ENCODE measurements at regions not wholly inside any gene's neighbourhood (a gene's known extent, or its start where the extent isn't known, plus 50 kb on each side); places are given as distances from the start of the nearest gene placed in this dataset.

DNA sequence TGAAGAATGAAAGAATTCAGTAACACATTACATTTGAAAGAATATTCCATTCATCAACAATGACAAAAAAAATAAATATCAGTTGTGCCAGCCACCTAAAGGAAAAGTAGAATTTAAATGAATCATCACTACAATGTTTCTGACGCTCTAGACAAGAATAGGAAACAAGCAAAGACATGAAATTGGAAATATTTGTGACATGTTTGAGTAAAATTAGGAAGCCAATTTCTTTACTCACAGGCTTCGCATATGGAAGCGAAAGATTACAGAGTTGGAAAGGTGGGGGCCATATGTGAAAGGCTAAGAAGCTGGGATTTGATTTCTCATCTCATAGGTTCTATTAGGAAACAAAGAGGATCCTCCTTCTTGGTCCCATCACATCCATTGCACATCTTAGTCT, 279.0 kb downstream of the IPO8 start:
- TF ChIP-seq, protein P1, sequence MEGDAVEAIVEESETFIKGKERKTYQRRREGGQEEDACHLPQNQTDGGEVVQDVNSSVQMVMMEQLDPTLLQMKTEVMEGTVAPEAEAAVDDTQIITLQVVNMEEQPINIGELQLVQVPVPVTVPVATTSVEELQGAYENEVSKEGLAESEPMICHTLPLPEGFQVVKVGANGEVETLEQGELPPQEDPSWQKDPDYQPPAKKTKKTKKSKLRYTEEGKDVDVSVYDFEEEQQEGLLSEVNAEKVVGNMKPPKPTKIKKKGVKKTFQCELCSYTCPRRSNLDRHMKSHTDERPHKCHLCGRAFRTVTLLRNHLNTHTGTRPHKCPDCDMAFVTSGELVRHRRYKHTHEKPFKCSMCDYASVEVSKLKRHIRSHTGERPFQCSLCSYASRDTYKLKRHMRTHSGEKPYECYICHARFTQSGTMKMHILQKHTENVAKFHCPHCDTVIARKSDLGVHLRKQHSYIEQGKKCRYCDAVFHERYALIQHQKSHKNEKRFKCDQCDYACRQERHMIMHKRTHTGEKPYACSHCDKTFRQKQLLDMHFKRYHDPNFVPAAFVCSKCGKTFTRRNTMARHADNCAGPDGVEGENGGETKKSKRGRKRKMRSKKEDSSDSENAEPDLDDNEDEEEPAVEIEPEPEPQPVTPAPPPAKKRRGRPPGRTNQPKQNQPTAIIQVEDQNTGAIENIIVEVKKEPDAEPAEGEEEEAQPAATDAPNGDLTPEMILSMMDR (IDR thresholded peaks at IDR 0.05; ENCODE audit: borderline replicate concordance): no peak
- intact Hi-C loops (cut with micrococcal nuclease): no loop called here
- no peaks in the 10 kb centered on the region for H3K36me3 ChIP-seq
- no peak overlapping the region for H3K4me3 ChIP-seq
- DNase-seq: no peak
- H3K4me1 ChIP-seq: no peaks in the 10 kb centered on the region
- H3K27me3 ChIP-seq (ENCODE audit: low read depth): no peaks in the 10 kb centered on the region
- no peak overlapping the region for H3K27ac ChIP-seq (replicated peaks)
- no peaks in the 10 kb centered on the region for H3K9me3 ChIP-seq (replicated peaks)

DNA sequence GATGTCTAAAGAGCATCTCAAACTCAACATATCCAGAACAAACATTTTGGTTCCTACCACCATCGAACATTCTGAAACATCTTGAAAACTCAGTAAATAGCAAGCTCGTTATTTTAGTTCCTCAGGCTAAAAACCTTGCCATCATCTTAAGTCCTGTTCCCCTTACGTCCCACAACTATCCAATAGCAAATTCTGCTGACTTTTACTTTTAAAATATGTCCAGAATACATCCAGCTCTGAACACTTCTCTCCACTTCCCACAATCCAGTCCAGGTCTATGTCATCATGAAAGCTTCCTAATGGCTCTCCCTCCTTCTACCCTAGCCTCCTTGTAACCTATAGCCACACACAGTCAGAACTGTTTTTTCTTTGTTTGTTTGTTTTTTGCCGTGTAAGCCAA, 279.9 kb downstream of the IPO8 start:
- TF ChIP-seq, protein P1 (IDR thresholded peaks at IDR 0.05; ENCODE audit: borderline replicate concordance): no peak
- no peaks in the 10 kb centered on the region for H3K36me3 ChIP-seq
- H3K9me3 ChIP-seq (replicated peaks): no peaks in the 10 kb centered on the region
- H3K27me3 ChIP-seq (ENCODE audit: low read depth): no peaks in the 10 kb centered on the region
- H3K27ac ChIP-seq (replicated peaks): no peak overlapping the region
- intact Hi-C loops (cut with micrococcal nuclease): no loop called here
- no peak for DNase-seq
- no peaks in the 10 kb centered on the region for H3K4me1 ChIP-seq
- no peak overlapping the region for H3K4me3 ChIP-seq

DNA sequence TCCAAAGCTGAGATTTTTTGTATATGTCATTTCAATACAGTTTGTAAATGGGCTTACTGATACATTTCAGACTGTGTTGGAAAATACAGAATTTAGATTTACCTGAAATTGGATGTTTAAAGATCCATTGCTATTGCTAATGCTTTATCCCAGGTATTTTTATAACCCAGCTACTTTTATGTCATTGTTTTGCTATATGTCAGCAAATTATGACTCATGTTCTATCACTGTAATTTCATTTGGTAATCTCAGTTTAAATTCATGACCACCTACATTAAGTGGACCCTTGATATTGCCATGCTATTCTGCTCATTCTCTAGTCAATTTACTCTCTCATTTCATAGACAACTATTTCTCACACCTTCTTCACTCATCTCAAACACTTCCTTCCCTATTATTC, 281.2 kb downstream of the IPO8 start:
- intact Hi-C loops (cut with micrococcal nuclease): no loop called here
- TF ChIP-seq, protein P1 (IDR thresholded peaks at IDR 0.05; ENCODE audit: borderline replicate concordance): no peak
- Histone ChIP-seq H3K9me3 (replicated peaks) (no peaks in the 10 kb centered on the region), H3K27me3 (ENCODE audit: low read depth) (no peaks in the 10 kb centered on the region), H3K4me3 (no peak overlapping the region), H3K4me1 (no peaks in the 10 kb centered on the region), H3K27ac (replicated peaks) (no peak overlapping the region), H3K36me3 (no peaks in the 10 kb centered on the region)
- DNase-seq: no peak

DNA sequence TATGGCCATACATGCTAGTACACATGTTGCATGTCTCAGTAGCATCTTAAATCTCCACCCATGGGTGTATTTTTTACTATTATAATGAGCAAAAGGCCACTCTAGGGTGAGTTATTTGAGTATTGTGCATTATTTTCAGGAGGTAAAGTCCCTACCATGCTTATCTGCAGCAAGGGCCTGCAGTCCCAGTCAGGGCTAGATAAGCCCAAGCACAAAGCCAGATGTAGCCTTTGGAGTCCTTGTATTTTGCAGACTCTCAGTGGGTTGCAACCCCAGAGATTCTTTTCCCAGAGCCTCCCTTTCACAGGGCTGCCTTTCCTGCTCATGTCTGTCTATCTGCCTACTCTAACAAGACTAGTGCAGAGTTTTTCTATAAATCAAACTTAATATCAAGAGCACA, 295.3 kb downstream of the IPO8 start:
- H3K36me3 ChIP-seq: no peaks in the 10 kb centered on the region
- H3K4me1 ChIP-seq: no peaks in the 10 kb centered on the region
- DNase-seq: no peak
- intact Hi-C loops (cut with micrococcal nuclease): no loop called here
- peaks cover 41% of the 10 kb centered on the region for H3K9me3 ChIP-seq (replicated peaks)
- no peaks in the 10 kb centered on the region for H3K27me3 ChIP-seq (ENCODE audit: low read depth)
- TF ChIP-seq, protein P1 (IDR thresholded peaks at IDR 0.05; ENCODE audit: borderline replicate concordance): no peak
- H3K27ac ChIP-seq (replicated peaks): no peak overlapping the region
- no peak overlapping the region for H3K4me3 ChIP-seq

DNA sequence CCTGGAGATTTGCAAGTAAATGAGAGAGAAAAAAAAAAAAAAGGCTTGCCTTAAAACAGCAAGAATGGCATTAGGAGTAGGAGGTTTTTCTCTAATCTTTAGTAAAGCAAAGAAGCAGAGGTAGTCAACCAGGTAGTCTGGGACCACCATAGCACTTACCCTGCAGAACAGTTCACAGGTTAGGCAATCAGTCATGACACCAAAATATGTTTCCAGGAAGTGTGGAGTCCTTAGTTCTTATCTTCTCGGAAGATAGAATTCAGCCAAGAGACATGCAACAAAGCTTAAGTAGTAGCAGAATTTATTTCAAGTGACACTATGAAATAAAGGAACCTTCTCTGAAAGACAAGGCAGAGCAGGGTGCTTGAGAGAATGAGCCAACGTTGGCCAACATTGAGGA, 295.8 kb downstream of the IPO8 start:
- TF ChIP-seq, protein P1 (IDR thresholded peaks at IDR 0.05; ENCODE audit: borderline replicate concordance): no peak
- H3K4me3 ChIP-seq: no peak overlapping the region
- intact Hi-C loops (cut with micrococcal nuclease): no loop called here
- no peaks in the 10 kb centered on the region for H3K27me3 ChIP-seq (ENCODE audit: low read depth)
- H3K27ac ChIP-seq (replicated peaks): no peak overlapping the region
- H3K9me3 ChIP-seq (replicated peaks): peaks cover 36% of the 10 kb centered on the region
- H3K4me1 ChIP-seq: no peaks in the 10 kb centered on the region
- DNase-seq: no peak
- no peaks in the 10 kb centered on the region for H3K36me3 ChIP-seq

DNA sequence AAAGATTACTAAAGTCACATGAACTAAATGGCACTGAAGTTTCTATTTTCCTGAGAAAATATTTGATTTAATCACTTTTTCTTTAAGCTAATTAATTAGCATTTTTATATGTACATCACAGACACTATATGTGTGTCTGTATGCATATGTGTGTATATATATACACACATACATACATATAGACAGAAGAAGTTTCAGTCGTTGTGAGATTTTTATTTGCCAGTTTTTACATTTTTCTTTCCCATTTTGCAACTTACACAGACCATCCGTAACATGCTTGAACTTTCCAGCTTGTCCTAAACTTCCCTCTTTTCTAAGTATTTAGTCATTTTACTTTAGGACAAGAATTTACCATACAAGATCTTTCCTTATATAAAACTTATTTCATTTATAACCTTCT, 299.1 kb downstream of the IPO8 start:
- H3K27ac ChIP-seq (replicated peaks): no peak overlapping the region
- H3K9me3 ChIP-seq (replicated peaks): peaks cover 32% of the 10 kb centered on the region
- DNase-seq: no peak
- intact Hi-C loops (cut with micrococcal nuclease): no loop called here
- no peaks in the 10 kb centered on the region for H3K4me1 ChIP-seq
- no peak overlapping the region for H3K4me3 ChIP-seq
- H3K27me3 ChIP-seq (ENCODE audit: low read depth): no peaks in the 10 kb centered on the region
- no peaks in the 10 kb centered on the region for H3K36me3 ChIP-seq
- TF ChIP-seq, protein P1 (IDR thresholded peaks at IDR 0.05; ENCODE audit: borderline replicate concordance): no peak
